ENCODE measurements at regions not wholly inside any gene's neighbourhood (a gene's known extent, or its start where the extent isn't known, plus 50 kb on each side); places are given as distances from the start of the nearest gene placed in this dataset.
A peak's percentile ranks its signal among the peaks of the same experiment; 100 is the strongest.

DNA sequence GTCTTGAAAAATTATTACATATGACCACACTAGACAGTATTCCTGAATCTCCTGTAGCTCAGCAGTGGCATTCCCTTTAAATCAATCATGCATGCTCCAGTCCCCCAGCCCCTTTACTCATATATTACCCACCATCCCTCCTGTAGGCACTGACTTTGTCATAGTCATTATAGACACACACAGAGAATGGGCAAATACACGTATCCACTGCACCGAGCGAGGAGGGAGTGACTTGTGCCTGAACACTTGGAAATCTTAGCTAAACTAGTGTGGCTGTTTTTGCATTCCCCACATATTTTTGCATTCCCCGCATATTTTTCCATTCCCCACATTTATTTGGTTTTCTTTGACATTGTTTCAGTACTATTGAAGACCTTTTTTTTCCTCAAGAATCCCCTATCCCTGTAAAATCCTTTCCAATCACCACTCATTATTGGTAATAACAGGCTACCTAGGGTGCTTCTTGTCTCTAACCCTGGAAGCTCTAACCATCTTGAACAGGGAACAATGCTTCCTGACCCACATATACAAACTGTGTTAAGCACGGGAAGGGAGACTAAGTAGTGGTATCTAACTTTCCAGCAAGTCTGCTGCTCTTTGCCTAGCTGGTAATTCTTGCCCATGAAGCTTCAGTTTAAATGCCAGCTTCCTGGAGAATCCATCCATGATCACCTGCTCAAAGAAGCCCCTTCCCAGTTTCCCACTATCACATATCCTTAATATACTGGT is 534.4 kb upstream of the CAMK1G start:
- in situ Hi-C loops (cut with HindIII; ENCODE audit: low sequenced_read_pairs): no loop called here
- peak; percentile 18 for DNase-seq (ENCODE audit: low read depth)
- no peak for TF ChIP-seq CTCF (IDR thresholded peaks at IDR 0.05; ENCODE audit: low read depth, low read length, missing control alignments)
- H3K4me3 ChIP-seq (ENCODE audit: low read depth, low read length): no peak overlapping the region

GRCh38 chr1:209051570-209051969 is 531.9 kb upstream of the CAMK1G start:
- H3K4me3 ChIP-seq (ENCODE audit: low read depth, low read length): no peak overlapping the region
- DNase-seq (ENCODE audit: low read depth): no peak
- in situ Hi-C loops (cut with HindIII; ENCODE audit: low sequenced_read_pairs): no loop called here
- no peak for TF ChIP-seq CTCF (IDR thresholded peaks at IDR 0.05; ENCODE audit: low read depth, low read length, missing control alignments)

DNA sequence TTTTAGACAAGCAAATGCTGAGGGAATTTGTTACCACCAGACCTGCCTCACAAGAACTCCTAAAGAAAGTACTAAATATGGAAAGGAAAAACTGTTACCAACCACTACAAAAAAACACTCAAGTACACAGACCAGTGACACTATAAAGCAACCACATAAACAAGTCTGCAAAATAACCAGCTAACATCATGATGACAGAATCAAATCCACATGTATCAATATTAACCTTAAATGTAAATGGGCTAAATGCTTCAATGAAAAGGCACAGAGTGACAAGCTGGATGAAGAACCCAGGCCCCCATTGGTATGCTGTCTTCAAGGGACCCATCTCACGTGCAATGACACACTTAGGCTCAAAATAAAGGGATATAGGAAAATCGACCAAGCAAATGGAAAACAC is 529.9 kb upstream of the CAMK1G start:
- no peak for DNase-seq (ENCODE audit: low read depth)
- no peak overlapping the region for H3K4me3 ChIP-seq (ENCODE audit: low read depth, low read length)
- in situ Hi-C loops (cut with HindIII; ENCODE audit: low sequenced_read_pairs): no loop called here
- no peak for TF ChIP-seq CTCF (IDR thresholded peaks at IDR 0.05; ENCODE audit: low read depth, low read length, missing control alignments)

DNA sequence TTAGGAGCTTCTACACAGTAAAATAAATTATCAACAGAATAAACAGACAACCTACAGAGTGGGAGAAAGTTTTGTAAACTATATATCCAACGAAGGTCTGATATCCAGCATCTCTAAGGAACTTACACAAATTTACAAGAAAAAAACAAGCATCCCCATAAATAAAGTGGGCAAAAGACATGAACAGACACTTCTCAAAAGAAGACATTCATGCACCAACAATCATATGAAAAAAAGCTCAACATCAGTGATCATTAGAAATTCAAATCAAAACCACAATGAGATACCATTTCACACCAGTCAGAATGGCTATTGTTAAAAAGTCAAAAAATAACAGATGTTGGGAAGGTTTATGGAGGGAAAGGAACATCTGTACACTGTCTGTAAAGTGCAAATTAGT is 526.4 kb upstream of the CAMK1G start:
- no peak for DNase-seq (ENCODE audit: low read depth)
- TF ChIP-seq CTCF (IDR thresholded peaks at IDR 0.05; ENCODE audit: low read depth, low read length, missing control alignments): no peak
- in situ Hi-C loops (cut with HindIII; ENCODE audit: low sequenced_read_pairs): no loop called here
- H3K4me3 ChIP-seq (ENCODE audit: low read depth, low read length): no peak overlapping the region

GRCh38 chr1:209057901-209058300 is 525.6 kb upstream of the CAMK1G start:
- TF ChIP-seq CTCF (IDR thresholded peaks at IDR 0.05; ENCODE audit: low read depth, low read length, missing control alignments): no peak
- H3K4me3 ChIP-seq (ENCODE audit: low read depth, low read length): no peak overlapping the region
- DNase-seq (ENCODE audit: low read depth): no peak
- in situ Hi-C loops (cut with HindIII; ENCODE audit: low sequenced_read_pairs): no loop called here

DNA sequence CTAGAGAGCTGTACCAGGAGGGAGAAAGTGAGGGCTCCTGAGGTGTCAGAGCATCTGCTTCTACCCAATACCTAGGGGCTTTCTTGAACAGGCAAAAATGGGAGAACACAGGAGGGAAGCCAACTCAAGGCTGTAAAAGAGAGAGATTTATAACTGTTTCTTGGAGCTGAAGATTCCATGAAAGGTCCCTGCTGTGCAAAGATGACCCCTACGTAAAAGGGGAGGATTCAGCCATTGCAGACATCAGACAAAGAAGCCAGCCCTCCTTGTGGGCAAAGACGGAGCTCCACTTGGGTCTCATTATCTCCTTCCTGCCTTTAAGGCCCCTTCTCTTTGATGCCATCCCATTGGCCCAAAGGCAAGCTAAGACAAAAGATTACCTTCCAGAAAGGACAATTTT is 524.1 kb upstream of the CAMK1G start:
- no peak overlapping the region for H3K4me3 ChIP-seq (ENCODE audit: low read depth, low read length)
- no peak for DNase-seq (ENCODE audit: low read depth)
- in situ Hi-C loops (cut with HindIII; ENCODE audit: low sequenced_read_pairs): no loop called here
- no peak for TF ChIP-seq CTCF (IDR thresholded peaks at IDR 0.05; ENCODE audit: low read depth, low read length, missing control alignments)

All from astrocyte of the cerebellum (primary cell).